Mesenchymal stem cell (in vitro differentiated cells and primary cell): ENCODE measurements at regions not wholly inside any gene's neighbourhood (a gene's known extent, or its start where the extent isn't known, plus 50 kb on each side); places are given as distances from the start of the nearest gene placed in this dataset.

Experiments used
- DNase-seq: peaks from one replicate; pipeline ENCODE4 v3.0.0-alpha.2; 2013
- H2AFZ ChIP-seq: one replicate; pipeline ENCODE4 v1.6.1; 2013; ENCODE audit warnings: low read depth, mild to moderate bottlenecking, control low read depth, inconsistent platforms, low read length, moderate library complexity
- H2AK5ac ChIP-seq: 2 replicates; pipeline ENCODE4 v1.6.1; 2013; ENCODE audit warnings: low read length, moderate library complexity, mild to moderate bottlenecking, inconsistent platforms; ENCODE audit not compliant: severe bottlenecking
- H2BK120ac ChIP-seq: one replicate; pipeline ENCODE4 v1.6.1; 2013; ENCODE audit warnings: low read depth, mild to moderate bottlenecking, inconsistent platforms, low read length, moderate library complexity
- H2BK12ac ChIP-seq, 2 experiments: one replicate each; pipeline ENCODE4 v1.6.1; 2013; ENCODE audit warnings: inconsistent platforms in 2 of 2, low read length in 2 of 2, mild to moderate bottlenecking in 2 of 2, moderate library complexity in 2 of 2, control low read depth in 1 of 2
- H2BK15ac ChIP-seq: one replicate; pipeline ENCODE4 v1.6.1; 2013; ENCODE audit warnings: mild to moderate bottlenecking, low read depth, inconsistent platforms; ENCODE audit not compliant: poor library complexity, severe bottlenecking
- H2BK5ac ChIP-seq: 2 replicates; pipeline ENCODE4 v1.6.1; 2013; ENCODE audit warnings: low read depth, mild to moderate bottlenecking, low read length, control low read depth, inconsistent platforms; ENCODE audit not compliant: poor library complexity, severe bottlenecking
- H3K14ac ChIP-seq, 2 experiments: one replicate each; pipeline ENCODE4 v1.6.1; 2013; ENCODE audit warnings: inconsistent platforms in 2 of 2, low read length in 2 of 2, control low read depth in 1 of 2, mild to moderate bottlenecking in 1 of 2, moderate library complexity in 1 of 2
- H3K18ac ChIP-seq, 2 experiments: one replicate each; pipeline ENCODE4 v1.6.1; 2013; ENCODE audit warnings: inconsistent platforms in 2 of 2, low read length in 2 of 2, control low read depth in 1 of 2, low read depth in 1 of 2, mild to moderate bottlenecking in 1 of 2
- H3K23ac ChIP-seq, 2 experiments: one replicate each; pipeline ENCODE4 v1.6.1; 2013; ENCODE audit warnings: inconsistent platforms in 2 of 2, low read length in 2 of 2, mild to moderate bottlenecking in 2 of 2, moderate library complexity in 2 of 2, control low read depth in 1 of 2
- H3K27ac ChIP-seq: 2 replicates; pipeline ENCODE4 v1.5.1; 2013; ENCODE audit warnings: mild to moderate bottlenecking, moderate library complexity, low read length, control low read depth, inconsistent platforms; ENCODE audit not compliant: poor library complexity, severe bottlenecking
- H3K27me3 ChIP-seq, 2 experiments: 2 replicates each; pipeline versions ENCODE4 v1.6.1 to v1.7.0; 2013; ENCODE audit warnings: low read length in 2 of 2, mild to moderate bottlenecking in 2 of 2, moderate library complexity in 2 of 2, control low read depth in 1 of 2, inconsistent platforms in 1 of 2; ENCODE audit not compliant: control insufficient read depth in 1 of 2, insufficient read depth in 1 of 2
- H3K36me3 ChIP-seq, 2 experiments: 2 replicates each; pipeline versions ENCODE4 v1.6.1 to v1.7.0; 2013; ENCODE audit warnings: low read length in 2 of 2, control low read depth in 1 of 2, inconsistent platforms in 1 of 2, low read depth in 1 of 2, mild to moderate bottlenecking in 1 of 2; ENCODE audit not compliant: insufficient read depth in 2 of 2, control insufficient read depth in 1 of 2
- H3K4ac ChIP-seq, 2 experiments: one replicate each; pipeline ENCODE4 v1.6.1; 2013; ENCODE audit warnings: inconsistent platforms in 2 of 2, low read length in 2 of 2, mild to moderate bottlenecking in 2 of 2, moderate library complexity in 2 of 2, control low read depth in 1 of 2, low read depth in 1 of 2
- H3K4me1 ChIP-seq: 2 replicates; pipeline ENCODE4 v1.6.1; 2013; ENCODE audit warnings: low read depth, low read length, control low read depth; ENCODE audit not compliant: control insufficient read depth, insufficient read depth
- H3K4me2 ChIP-seq: 2 replicates; pipeline ENCODE4 v1.6.1; 2013; ENCODE audit warnings: low read length, mild to moderate bottlenecking, inconsistent platforms; ENCODE audit not compliant: poor library complexity, severe bottlenecking
- H3K4me3 ChIP-seq, 2 experiments: 2 replicates each; pipeline versions ENCODE4 v1.5.1 to v1.7.0; 2013; ENCODE audit warnings: low read length in 2 of 2, mild to moderate bottlenecking in 2 of 2, control low read depth in 1 of 2, low read depth in 1 of 2; ENCODE audit not compliant: insufficient read depth in 1 of 2
- H3K79me1 ChIP-seq: replicated peaks from 2 replicates; pipeline ENCODE4 v1.6.1; 2013; ENCODE audit warnings: mild to moderate bottlenecking, control low read depth, low read length, inconsistent platforms; ENCODE audit not compliant: poor library complexity, severe bottlenecking
- H3K9ac ChIP-seq: 2 replicates; pipeline ENCODE4 v1.7.0; 2013; ENCODE audit warnings: mild to moderate bottlenecking, low read length, moderate library complexity
- H3K9me3 ChIP-seq: 2 replicates; pipeline ENCODE4 v1.7.0; 2013; ENCODE audit warnings: mild to moderate bottlenecking, low read length; ENCODE audit not compliant: control insufficient read depth
- H4K8ac ChIP-seq: one replicate; pipeline ENCODE4 v1.6.1; 2013; ENCODE audit warnings: inconsistent platforms, mild to moderate bottlenecking, low read length, moderate library complexity
- H4K91ac ChIP-seq: one replicate; pipeline ENCODE4 v1.6.1; 2013; ENCODE audit warnings: mild to moderate bottlenecking, low read length, inconsistent platforms
- WGBS: methylation state at CpG from one replicate; pipeline ENCODE4 v1.1.7; 2013; ENCODE audit warnings: mixed read lengths; 5-methylcytosine and 5-hydroxymethylcytosine counted together

DNA sequence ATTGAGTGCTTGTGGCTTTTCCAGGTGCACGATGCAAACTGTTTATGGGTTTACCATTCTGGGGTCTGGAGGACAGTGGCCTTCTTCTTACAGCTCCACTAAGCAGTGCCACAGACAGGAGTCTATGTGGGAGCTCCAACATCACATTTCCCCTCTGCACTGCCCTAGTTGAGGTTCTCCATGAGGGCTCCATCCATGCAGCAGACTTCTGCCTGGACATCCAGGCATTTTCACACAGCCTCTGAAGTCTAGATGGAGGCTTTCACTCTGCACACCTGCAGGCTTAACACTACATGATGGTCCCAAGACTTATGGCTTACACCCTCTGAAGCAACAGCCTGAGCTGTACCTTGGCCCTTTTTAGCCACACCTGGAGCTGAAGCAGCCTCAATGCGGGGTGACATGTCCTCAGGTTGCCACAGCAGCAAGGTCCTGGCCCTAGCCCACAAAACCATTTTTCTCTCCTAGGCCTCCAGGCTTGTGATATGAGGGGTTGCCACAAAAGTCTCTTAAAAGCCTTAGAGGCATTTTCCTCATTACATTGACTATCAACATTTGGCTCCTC lies 552.2 kb downstream of the TFAP2A start:
- Histone ChIP-seq H3K9ac (no peak overlapping the region), H3K36me3 (no peaks in the 10 kb centered on the region), H2BK120ac (no peak overlapping the region), H3K4me2 (no peak overlapping the region), H3K14ac (no peak overlapping the region), H2BK5ac (no peak overlapping the region), H3K18ac (no peak overlapping the region), H2BK15ac (no peak overlapping the region), H4K91ac (no peak overlapping the region), H4K8ac (no peak overlapping the region), H2AFZ (no peak overlapping the region), H3K27ac (no peak overlapping the region), H3K4me1 (no peaks in the 10 kb centered on the region), H3K27me3 (no peaks in the 10 kb centered on the region), H2AK5ac (no peak overlapping the region), H2BK12ac (no peak overlapping the region), H3K23ac (no peak overlapping the region), H3K9me3 (peaks cover 50% of the 10 kb centered on the region), H3K4ac (no peak overlapping the region), H3K79me1 (no peaks in the 10 kb centered on the region), H3K4me3 (no peak overlapping the region)
- DNase-seq, result no peak
- 47% methylated on average over 2 of the region's 2 CpGs for WGBS

GRCh38 chr6:9851541-9852380 lies 563.1 kb downstream of the TFAP2A start:
- Histone ChIP-seq H2AK5ac (no peak overlapping the region), H2BK15ac (no peak overlapping the region), H3K18ac (no peak overlapping the region), H3K27ac (no peak overlapping the region), H3K4ac (no peak overlapping the region), H4K91ac (no peak overlapping the region), H2BK5ac (no peak overlapping the region), H3K4me2 (no peak overlapping the region), H3K27me3 (no peaks in the 10 kb centered on the region), H2BK120ac (no peak overlapping the region), H3K9me3 (peaks cover 79% of the 10 kb centered on the region), H2AFZ (no peak overlapping the region), H3K23ac (no peak overlapping the region), H2BK12ac (no peak overlapping the region), H3K79me1 (no peaks in the 10 kb centered on the region), H4K8ac (no peak overlapping the region), H3K36me3 (no peaks in the 10 kb centered on the region), H3K14ac (no peak overlapping the region), H3K9ac (no peak overlapping the region), H3K4me3 (peak overlapping the region in 1 of 2 experiments; percentile 11), H3K4me1 (no peaks in the 10 kb centered on the region)
- DNase-seq, result peak; percentile 6
- WGBS, result 70% methylated on average over 9 of the region's 9 CpGs

DNA sequence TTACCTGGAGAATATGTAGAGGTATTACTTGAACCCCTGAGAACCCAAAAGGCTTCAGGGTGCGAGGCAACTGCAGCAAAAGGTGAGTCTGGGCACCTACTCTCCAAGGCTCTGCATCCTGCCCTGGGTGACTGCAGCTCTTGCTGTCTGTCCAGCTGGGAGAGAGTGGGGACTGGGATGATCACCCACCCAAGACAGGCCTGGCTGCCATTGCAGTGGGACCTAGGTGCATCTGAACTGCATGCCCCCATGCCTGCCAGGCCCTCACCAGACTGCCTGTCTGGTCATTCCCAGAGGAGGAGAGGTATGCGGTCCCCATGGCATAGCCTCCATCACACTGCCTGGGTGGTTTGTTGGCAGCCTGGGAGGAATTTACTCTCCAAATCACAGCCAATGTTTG lies 563.9 kb downstream of the TFAP2A start:
- Histone ChIP-seq H3K4me3 (no peak overlapping the region), H3K9me3 (peaks cover 84% of the 10 kb centered on the region), H4K91ac (no peak overlapping the region), H3K23ac (no peak overlapping the region), H3K4me1 (no peaks in the 10 kb centered on the region), H2AK5ac (no peak overlapping the region), H3K4ac (no peak overlapping the region), H3K14ac (peak overlapping the region in 1 of 2 experiments; percentile 86), H2BK120ac (no peak overlapping the region), H2BK12ac (no peak overlapping the region), H3K9ac (no peak overlapping the region), H2AFZ (no peak overlapping the region), H3K4me2 (no peak overlapping the region), H2BK15ac (no peak overlapping the region), H3K36me3 (no peaks in the 10 kb centered on the region), H3K79me1 (no peaks in the 10 kb centered on the region), H3K27ac (no peak overlapping the region), H2BK5ac (no peak overlapping the region), H3K18ac (no peak overlapping the region), H3K27me3 (no peaks in the 10 kb centered on the region), H4K8ac (no peak overlapping the region)
- DNase-seq, result no peak
- 50% methylated on average over 2 of the region's 2 CpGs for WGBS

GRCh38 chr6:9848094-9848493 lies 566.8 kb downstream of the TFAP2A start:
- Histone ChIP-seq H2BK15ac (no peak overlapping the region), H3K27ac (no peak overlapping the region), H3K9ac (no peak overlapping the region), H2BK120ac (no peak overlapping the region), H3K36me3 (no peaks in the 10 kb centered on the region), H4K8ac (no peak overlapping the region), H3K9me3 (peaks cover 72% of the 10 kb centered on the region), H3K4me3 (no peak overlapping the region), H3K14ac (no peak overlapping the region), H2BK5ac (no peak overlapping the region), H3K4me1 (no peaks in the 10 kb centered on the region), H3K18ac (no peak overlapping the region), H3K4ac (no peak overlapping the region), H2BK12ac (no peak overlapping the region), H3K79me1 (no peaks in the 10 kb centered on the region), H2AFZ (no peak overlapping the region), H3K27me3 (no peaks in the 10 kb centered on the region), H3K4me2 (no peak overlapping the region), H3K23ac (no peak overlapping the region), H2AK5ac (no peak overlapping the region), H4K91ac (no peak overlapping the region)
- WGBS, result 43% methylated on average over 1 of the region's 1 CpG
- no peak for DNase-seq
